ENCODE measurements at regions not wholly inside any gene's neighbourhood (a gene's known extent, or its start where the extent isn't known, plus 50 kb on each side); places are given as distances from the start of the nearest gene placed in this dataset.

GRCh38 chr11:33980897-33981296 is 70.6 kb upstream of the CAPRIN1 start:
- H3K27ac ChIP-seq (ENCODE audit: low read depth, low read length) = no peak overlapping the region
- no peaks in the 10 kb centered on the region for H3K27me3 ChIP-seq (ENCODE audit: low read length)
- H2AFZ ChIP-seq (ENCODE audit: low read depth, low read length, severe bottlenecking) = no peak overlapping the region
- no peaks in the 10 kb centered on the region for H3K36me3 ChIP-seq (ENCODE audit: low read length)
- no peaks in the 10 kb centered on the region for H3F3A ChIP-seq (ENCODE audit: insufficient read depth)
- H3K4me2 ChIP-seq (ENCODE audit: low read depth, low read length, poor library complexity, severe bottlenecking) = no peak overlapping the region
- H4K20me1 ChIP-seq (ENCODE audit: low read depth, low read length) = no peaks in the 10 kb centered on the region
- H3K4me3 ChIP-seq (ENCODE audit: insufficient read depth, low read length, poor library complexity, severe bottlenecking) = no peak overlapping the region
- no peak for TF ChIP-seq EZH2phosphoT487 (conservative IDR thresholded peaks at IDR 0.05; ENCODE audit: low read length)
- no peaks in the 10 kb centered on the region for H3K9me3 ChIP-seq (ENCODE audit: insufficient read depth, low read length)
- H3K79me2 ChIP-seq (ENCODE audit: insufficient read depth, low read length) = no peaks in the 10 kb centered on the region
- no peak overlapping the region for H3K9ac ChIP-seq (ENCODE audit: low read length)
- H3K9me2 ChIP-seq (replicated peaks; ENCODE audit: insufficient read depth, low read length) = no peaks in the 10 kb centered on the region

GRCh38 chr11:33978376-33978775 is 73.2 kb upstream of the CAPRIN1 start:
- H3K79me2 ChIP-seq (ENCODE audit: insufficient read depth, low read length) = no peaks in the 10 kb centered on the region

GRCh38 chr11:33977676-33978075 is 73.9 kb upstream of the CAPRIN1 start:
- Histone ChIP-seq H3K4me2 (ENCODE audit: low read depth, low read length, poor library complexity, severe bottlenecking) (no peak overlapping the region), H2AFZ (ENCODE audit: low read depth, low read length, severe bottlenecking) (no peak overlapping the region), H3K9ac (ENCODE audit: low read length) (no peak overlapping the region), H3K4me3 (ENCODE audit: insufficient read depth, low read length, poor library complexity, severe bottlenecking) (no peak overlapping the region), H3K27me3 (ENCODE audit: low read length) (no peaks in the 10 kb centered on the region), H4K20me1 (ENCODE audit: low read depth, low read length) (no peaks in the 10 kb centered on the region), H3K9me2 (replicated peaks; ENCODE audit: insufficient read depth, low read length) (no peaks in the 10 kb centered on the region), H3K9me3 (ENCODE audit: insufficient read depth, low read length) (no peaks in the 10 kb centered on the region), H3K36me3 (ENCODE audit: low read length) (no peaks in the 10 kb centered on the region), H3F3A (ENCODE audit: insufficient read depth) (no peaks in the 10 kb centered on the region), H3K27ac (ENCODE audit: low read depth, low read length) (no peak overlapping the region), H3K79me2 (ENCODE audit: insufficient read depth, low read length) (no peaks in the 10 kb centered on the region)
- TF ChIP-seq EZH2phosphoT487 (conservative IDR thresholded peaks at IDR 0.05; ENCODE audit: low read length) (no peak), CTCF (IDR thresholded peaks at IDR 0.05; ENCODE audit: insufficient read depth, low read length, poor library complexity, severe bottlenecking) (no peak)

More at GRCh38 chr11:33978376-33978775, 73.2 kb upstream of the CAPRIN1 start:
- no peaks in the 10 kb centered on the region for H3K27me3 ChIP-seq (ENCODE audit: low read length)
- no peaks in the 10 kb centered on the region for H4K20me1 ChIP-seq (ENCODE audit: low read depth, low read length)
- TF ChIP-seq EZH2phosphoT487 (conservative IDR thresholded peaks at IDR 0.05; ENCODE audit: low read length) = no peak
- TF ChIP-seq CTCF (IDR thresholded peaks at IDR 0.05; ENCODE audit: insufficient read depth, low read length, poor library complexity, severe bottlenecking) = no peak
- H3K9me2 ChIP-seq (replicated peaks; ENCODE audit: insufficient read depth, low read length) = no peaks in the 10 kb centered on the region
- no peak overlapping the region for H3K9ac ChIP-seq (ENCODE audit: low read length)
- H3F3A ChIP-seq (ENCODE audit: insufficient read depth) = no peaks in the 10 kb centered on the region
- no peak overlapping the region for H2AFZ ChIP-seq (ENCODE audit: low read depth, low read length, severe bottlenecking)
- no peak overlapping the region for H3K4me2 ChIP-seq (ENCODE audit: low read depth, low read length, poor library complexity, severe bottlenecking)
- H3K4me3 ChIP-seq (ENCODE audit: insufficient read depth, low read length, poor library complexity, severe bottlenecking) = no peak overlapping the region
- H3K36me3 ChIP-seq (ENCODE audit: low read length) = no peaks in the 10 kb centered on the region
- no peaks in the 10 kb centered on the region for H3K9me3 ChIP-seq (ENCODE audit: insufficient read depth, low read length)
- H3K27ac ChIP-seq (ENCODE audit: low read depth, low read length) = no peak overlapping the region

- Histone ChIP-seq H3F3A (ENCODE audit: insufficient read depth) (no peaks in the 10 kb centered on the region), H3K4me3 (ENCODE audit: insufficient read depth, low read length, poor library complexity, severe bottlenecking) (no peak overlapping the region), H3K9me3 (ENCODE audit: insufficient read depth, low read length) (no peaks in the 10 kb centered on the region), H2AFZ (ENCODE audit: low read depth, low read length, severe bottlenecking) (no peak overlapping the region), H3K79me2 (ENCODE audit: insufficient read depth, low read length) (no peaks in the 10 kb centered on the region), H3K4me2 (ENCODE audit: low read depth, low read length, poor library complexity, severe bottlenecking) (no peak overlapping the region), H3K27me3 (ENCODE audit: low read length) (no peaks in the 10 kb centered on the region), H3K36me3 (ENCODE audit: low read length) (no peaks in the 10 kb centered on the region), H4K20me1 (ENCODE audit: low read depth, low read length) (no peaks in the 10 kb centered on the region), H3K27ac (ENCODE audit: low read depth, low read length) (no peak overlapping the region), H3K9me2 (replicated peaks; ENCODE audit: insufficient read depth, low read length) (no peaks in the 10 kb centered on the region), H3K9ac (ENCODE audit: low read length) (no peak overlapping the region)
- TF ChIP-seq EZH2phosphoT487 (conservative IDR thresholded peaks at IDR 0.05; ENCODE audit: low read length) = no peak
- no peak for TF ChIP-seq CTCF (IDR thresholded peaks at IDR 0.05; ENCODE audit: insufficient read depth, low read length, poor library complexity, severe bottlenecking)
These were observed 74.9 kb upstream of the CAPRIN1 start for GRCh38 chr11:33976495-33977199.

Measured in SU-DHL-6 (cell line).